OCI-LY7 (cell line): ENCODE measurements at regions not wholly inside any gene's neighbourhood (a gene's known extent, or its start where the extent isn't known, plus 50 kb on each side); places are given as distances from the start of the nearest gene placed in this dataset.

Experiments used
- CTCF ChIP-seq: fragments of 200-600 bp; sonication (generic); conservative IDR thresholded peaks from 2 replicates; pipeline ENCODE4 v1.5.1; 2014; ENCODE audit warnings: mild to moderate bottlenecking, antibody characterized with exemption, low read length, moderate library complexity, mixed read lengths
- EZH2phosphoT487 ChIP-seq: fragments of 200-600 bp; sonication (generic); IDR thresholded peaks from 2 replicates; pipeline ENCODE4 v1.6.1; 2018; ENCODE audit warnings: low read depth, borderline replicate concordance, mild to moderate bottlenecking, mixed run types, antibody characterized with exemption, low read length, moderate library complexity, mixed read lengths

GRCh38 chr22:49091451-49091850 lies 736.2 kb downstream of the BRD1 start:
- TF ChIP-seq CTCF, result no peak
- TF ChIP-seq EZH2phosphoT487, result no peak
